IMR-90 (cell line): ENCODE measurements at regions not wholly inside any gene's neighbourhood (a gene's known extent, or its start where the extent isn't known, plus 50 kb on each side); places are given as distances from the start of the nearest gene placed in this dataset.

Experiments
- ATAC-seq: fragments of 200-7000 bp; cut with Tn5 transposase; 2 replicates; pipeline ENCODE4 v1.9.1; 2020; ENCODE audit warnings: low read depth, mild to moderate bottlenecking, moderate library complexity
- BruUV-seq: library from RNA; stranded (reverse); fragments of 400-500 nt; replicated peaks from 2 replicates; lab custom pipeline; 2021; lab: Mats Ljungman, UMichigan
- CTCF ChIA-PET: fragments of 300-600 bp; formaldehyde crosslinking; extraction: SDS; loops from one replicate; lab custom pipeline; 2021; ENCODE audit warnings: antibody characterized with exemption; lab: Yijun Ruan, JAX
- POLR2A ChIA-PET: fragments of 300-600 bp; sonication (Branson Sonifier 250); formaldehyde crosslinking; loops from one replicate; lab custom pipeline; 2022; ENCODE audit warnings: antibody characterized with exemption; ENCODE audit not compliant: unreplicated experiment; lab: Charles Lee
- DNase-seq: peaks from one replicate; pipeline ENCODE4 v3.0.0; 2013
- H2AFZ ChIP-seq: replicated peaks from 2 replicates; pipeline ENCODE3; 2013; ENCODE audit warnings: low read length, mild to moderate bottlenecking; ENCODE audit not compliant: poor library complexity
- H2AK5ac ChIP-seq: 2 replicates; pipeline ENCODE4 v1.6.1; 2013; ENCODE audit warnings: low read depth, low read length, inconsistent platforms
- H2AK9ac ChIP-seq: replicated peaks from 2 replicates; pipeline ENCODE3; 2013; ENCODE audit warnings: mild to moderate bottlenecking, low read depth, low read length, moderate library complexity; ENCODE audit not compliant: poor library complexity
- H2BK120ac ChIP-seq: 2 replicates; pipeline ENCODE4 v1.6.1; 2013; ENCODE audit warnings: low read depth, low read length, inconsistent platforms
- H2BK15ac ChIP-seq: 3 replicates; pipeline ENCODE4 v1.6.1; 2013; ENCODE audit warnings: low read depth, low read length, inconsistent platforms
- H2BK20ac ChIP-seq: 2 replicates; pipeline ENCODE4 v1.6.1; 2013; ENCODE audit warnings: low read depth, mild to moderate bottlenecking, inconsistent platforms, low read length, moderate library complexity
- H2BK5ac ChIP-seq: 2 replicates; pipeline ENCODE4 v1.6.1; 2013; ENCODE audit warnings: mild to moderate bottlenecking, low read depth, low read length, inconsistent platforms; ENCODE audit not compliant: poor library complexity, severe bottlenecking
- H3K14ac ChIP-seq: replicated peaks from 2 replicates; pipeline ENCODE4 v1.6.1; 2013; ENCODE audit warnings: low read depth, low read length, inconsistent platforms
- H3K18ac ChIP-seq: 2 replicates; pipeline ENCODE4 v1.6.1; 2013; ENCODE audit warnings: low read depth, low read length, control low read depth
- H3K23ac ChIP-seq: 2 replicates; pipeline ENCODE4 v1.6.1; 2013; ENCODE audit warnings: low read depth, low read length, inconsistent platforms
- H3K27ac ChIP-seq: 2 replicates; pipeline ENCODE4 v1.5.1; 2013; ENCODE audit warnings: mild to moderate bottlenecking, control low read depth, low read length; ENCODE audit not compliant: insufficient read depth
- H3K27me3 ChIP-seq: 2 replicates; pipeline ENCODE4 v1.6.1; 2013; ENCODE audit warnings: low read length; ENCODE audit not compliant: control insufficient read depth, insufficient read depth
- H3K36me3 ChIP-seq: 2 replicates; pipeline ENCODE4 v1.6.1; 2013; ENCODE audit warnings: low read length, mixed read lengths; ENCODE audit not compliant: control insufficient read depth, insufficient read depth
- H3K4ac ChIP-seq: 2 replicates; pipeline ENCODE4 v1.6.1; 2013; ENCODE audit warnings: low read depth, low read length, inconsistent platforms
- H3K4me1 ChIP-seq: 2 replicates; pipeline ENCODE4 v1.6.1; 2013; ENCODE audit warnings: low read length, mixed read lengths; ENCODE audit not compliant: control insufficient read depth, insufficient read depth
- H3K4me2 ChIP-seq: 2 replicates; pipeline ENCODE4 v1.6.1; 2013; ENCODE audit warnings: low read depth, mild to moderate bottlenecking, control low read depth, low read length, moderate library complexity
- H3K4me3 ChIP-seq: 2 replicates; pipeline ENCODE4 v1.5.1; 2013; ENCODE audit warnings: low read depth, mild to moderate bottlenecking, control low read depth, low read length, moderate library complexity; ENCODE audit not compliant: insufficient read depth
- H3K56ac ChIP-seq: 2 replicates; pipeline ENCODE4 v1.6.1; 2013; ENCODE audit warnings: low read length, inconsistent platforms; ENCODE audit not compliant: insufficient read depth; ENCODE audit errors: extremely low read depth
- H3K79me1 ChIP-seq, 2 experiments: 2 replicates each; pipeline ENCODE4 v1.6.1; 2013; ENCODE audit warnings: low read length in 2 of 2, inconsistent platforms in 1 of 2, low read depth in 1 of 2
- H3K9ac ChIP-seq: 2 replicates; pipeline ENCODE4 v1.6.1; 2013; ENCODE audit warnings: low read depth, low read length, control low read depth
- H3K9me1 ChIP-seq: 2 replicates; pipeline ENCODE4 v1.6.1; 2013; ENCODE audit warnings: low read length, inconsistent platforms; ENCODE audit not compliant: insufficient read depth
- H3K9me3 ChIP-seq: 2 replicates; pipeline ENCODE4 v1.6.1; 2013; ENCODE audit warnings: low read length; ENCODE audit not compliant: control insufficient read depth, insufficient read depth
- H4K20me1 ChIP-seq: 2 replicates; pipeline ENCODE4 v1.6.1; 2013; ENCODE audit warnings: low read length, inconsistent platforms; ENCODE audit not compliant: insufficient read depth
- H4K5ac ChIP-seq: 2 replicates; pipeline ENCODE4 v1.6.1; 2013; ENCODE audit warnings: mild to moderate bottlenecking, low read depth, low read length, control low read depth
- H4K8ac ChIP-seq, 2 experiments: 2 replicates each; pipeline ENCODE4 v1.6.1; 2013; ENCODE audit warnings: low read depth in 2 of 2, low read length in 2 of 2, control low read depth in 1 of 2, inconsistent platforms in 1 of 2
- H4K91ac ChIP-seq: 2 replicates; pipeline ENCODE4 v1.6.1; 2013; ENCODE audit warnings: low read depth, low read length, inconsistent platforms; ENCODE audit not compliant: insufficient read depth
- POLR2A ChIP-seq: IDR thresholded peaks from 2 replicates; pipeline ENCODE4 v1.6.1; 2012; ENCODE audit warnings: mild to moderate bottlenecking, low read depth, low read length
- RAD21 ChIP-seq: IDR thresholded peaks from 2 replicates; pipeline ENCODE4 v1.6.1; 2012; ENCODE audit warnings: low read length, improper control_type of control experiment
- WGBS, 2 experiments: methylation state at CpG; one replicate each; pipeline versions ENCODE4 v1.1.5 to v1.1.7; 2013; ENCODE audit warnings: missing lambda C conversion rate in 2 of 2; ENCODE audit not compliant: insufficient read length in 1 of 2; ENCODE audit errors: extremely low coverage in 2 of 2; 5-methylcytosine and 5-hydroxymethylcytosine counted together
- dilution Hi-C: fragments of 300-500 bp; cut with HindIII; formaldehyde crosslinking; loops from one replicate; pipeline ENCODE4 v1.14.3; 2018; ENCODE audit warnings: low sequenced_read_pairs; ENCODE audit not compliant: unreplicated experiment
- in situ Hi-C: fragments of 300-500 bp; cut with MboI; formaldehyde crosslinking; loops from 3 replicates; pipeline ENCODE4 v1.14.3; 2019; ENCODE audit warnings: low sequenced_read_pairs, inconsistent platforms, mixed read lengths
- intact Hi-C: fragments of 100-400 bp; cut with micrococcal nuclease; formaldehyde crosslinking; loops from 2 replicates; pipeline ENCODE4 v1.10.0; 2022
- TF ChIP-seq, protein P1 (sequence below): fragments of 150-350 bp; IDR thresholded peaks from 2 replicates; pipeline ENCODE4 v1.6.1; 2016; ENCODE audit warnings: low read depth, mild to moderate bottlenecking, low read length, moderate library complexity, borderline replicate concordance
- TF ChIP-seq, protein P2 (sequence below): conservative IDR thresholded peaks from 2 replicates; pipeline ENCODE4 v1.5.1; 2012; ENCODE audit warnings: mild to moderate bottlenecking, low read depth, low read length, improper control_type of control experiment

DNA sequence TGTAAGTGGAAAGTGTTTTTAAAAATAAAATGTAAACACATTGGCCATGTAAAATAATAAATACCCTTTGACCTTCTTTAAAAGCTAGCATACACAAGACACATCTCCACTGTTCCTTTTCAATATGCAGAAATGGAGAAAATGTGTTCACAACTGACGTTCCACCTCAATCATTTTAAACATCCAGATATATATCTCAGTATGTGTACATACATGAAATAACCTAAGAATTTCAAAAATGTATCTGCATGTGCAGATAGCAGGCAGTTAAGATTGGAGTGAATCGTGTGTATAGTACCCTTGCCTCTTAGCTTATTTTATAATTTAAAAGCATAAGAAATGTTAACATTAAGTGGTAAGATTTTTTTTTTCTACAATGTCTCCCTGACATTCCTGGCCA is 406.2 kb upstream of the FLRT2 start:
- BruUV-seq = no TSS peak
- Histone ChIP-seq H3K9ac (no peak overlapping the region), H3K4me2 (no peak overlapping the region), H3K27me3 (no peaks in the 10 kb centered on the region), H3K14ac (no peak overlapping the region), H2BK20ac (no peak overlapping the region), H3K9me1 (no peaks in the 10 kb centered on the region), H4K5ac (no peak overlapping the region), H3K4me3 (no peak overlapping the region), H4K91ac (no peak overlapping the region), H2BK5ac (no peak overlapping the region), H2AK9ac (no peak overlapping the region), H3K36me3 (no peaks in the 10 kb centered on the region), H3K27ac (no peak overlapping the region), H2BK15ac (no peak overlapping the region), H2AFZ (no peak overlapping the region), H3K56ac (no peak overlapping the region), H3K9me3 (no peaks in the 10 kb centered on the region), H4K20me1 (no peaks in the 10 kb centered on the region), H2BK120ac (no peak overlapping the region), H3K79me1 (no peaks in the 10 kb centered on the region), H3K4ac (no peak overlapping the region), H3K23ac (no peak overlapping the region), H4K8ac (no peak overlapping the region), H3K4me1 (no peaks in the 10 kb centered on the region), H2AK5ac (no peak overlapping the region), H3K18ac (no peak overlapping the region)
- ChIA-PET CTCF (interaction anchor here (0.6 to 1.0 kb wide), 3 partner anchors 11 to 20 kb away, joined by 3 to 4 read pairs (median 3); no protein-coding TSS in a partner anchor), POLR2A (no interaction called here)
- TF ChIP-seq, protein P1, sequence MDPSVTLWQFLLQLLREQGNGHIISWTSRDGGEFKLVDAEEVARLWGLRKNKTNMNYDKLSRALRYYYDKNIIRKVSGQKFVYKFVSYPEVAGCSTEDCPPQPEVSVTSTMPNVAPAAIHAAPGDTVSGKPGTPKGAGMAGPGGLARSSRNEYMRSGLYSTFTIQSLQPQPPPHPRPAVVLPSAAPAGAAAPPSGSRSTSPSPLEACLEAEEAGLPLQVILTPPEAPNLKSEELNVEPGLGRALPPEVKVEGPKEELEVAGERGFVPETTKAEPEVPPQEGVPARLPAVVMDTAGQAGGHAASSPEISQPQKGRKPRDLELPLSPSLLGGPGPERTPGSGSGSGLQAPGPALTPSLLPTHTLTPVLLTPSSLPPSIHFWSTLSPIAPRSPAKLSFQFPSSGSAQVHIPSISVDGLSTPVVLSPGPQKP = no peak
- TF ChIP-seq RAD21 (no peak), POLR2A (no peak)
- TF ChIP-seq, protein P2, sequence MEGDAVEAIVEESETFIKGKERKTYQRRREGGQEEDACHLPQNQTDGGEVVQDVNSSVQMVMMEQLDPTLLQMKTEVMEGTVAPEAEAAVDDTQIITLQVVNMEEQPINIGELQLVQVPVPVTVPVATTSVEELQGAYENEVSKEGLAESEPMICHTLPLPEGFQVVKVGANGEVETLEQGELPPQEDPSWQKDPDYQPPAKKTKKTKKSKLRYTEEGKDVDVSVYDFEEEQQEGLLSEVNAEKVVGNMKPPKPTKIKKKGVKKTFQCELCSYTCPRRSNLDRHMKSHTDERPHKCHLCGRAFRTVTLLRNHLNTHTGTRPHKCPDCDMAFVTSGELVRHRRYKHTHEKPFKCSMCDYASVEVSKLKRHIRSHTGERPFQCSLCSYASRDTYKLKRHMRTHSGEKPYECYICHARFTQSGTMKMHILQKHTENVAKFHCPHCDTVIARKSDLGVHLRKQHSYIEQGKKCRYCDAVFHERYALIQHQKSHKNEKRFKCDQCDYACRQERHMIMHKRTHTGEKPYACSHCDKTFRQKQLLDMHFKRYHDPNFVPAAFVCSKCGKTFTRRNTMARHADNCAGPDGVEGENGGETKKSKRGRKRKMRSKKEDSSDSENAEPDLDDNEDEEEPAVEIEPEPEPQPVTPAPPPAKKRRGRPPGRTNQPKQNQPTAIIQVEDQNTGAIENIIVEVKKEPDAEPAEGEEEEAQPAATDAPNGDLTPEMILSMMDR = no peak
- no CpG with 5 or more reads among the region's 2 CpGs for WGBS, 2 experiments
- in situ Hi-C loops (no loop called here), intact Hi-C loops (no loop called here), dilution Hi-C loops (no loop called here)
- DNase-seq = no peak
- no peak for ATAC-seq
